Nephron progenitor cell (in vitro differentiated cells): ENCODE measurements at regions not wholly inside any gene's neighbourhood (a gene's known extent, or its start where the extent isn't known, plus 50 kb on each side); places are given as distances from the start of the nearest gene placed in this dataset.

Experiments
- DNase-seq: peaks from one replicate; pipeline ENCODE4 v3.0.0; 2021
- H3K27ac Mint-ChIP-seq: 2 replicates; pipeline ENCODE4 v1.8.0; 2021; ENCODE audit warnings: mild to moderate bottlenecking, moderate library complexity, mixed read lengths
- H3K27me3 Mint-ChIP-seq: 2 replicates; pipeline ENCODE4 v1.8.0; 2021; ENCODE audit warnings: mild to moderate bottlenecking, low read depth, mixed read lengths; ENCODE audit not compliant: poor library complexity
- H3K36me3 Mint-ChIP-seq: 2 replicates; pipeline ENCODE4 v1.8.0; 2021; ENCODE audit warnings: low read depth, mixed read lengths
- H3K4me1 Mint-ChIP-seq: 2 replicates; pipeline ENCODE4 v1.8.0; 2021; ENCODE audit warnings: mixed read lengths
- H3K4me3 Mint-ChIP-seq: 2 replicates; pipeline ENCODE4 v1.8.0; 2021; ENCODE audit warnings: mild to moderate bottlenecking, moderate library complexity, mixed read lengths
- H3K9me3 Mint-ChIP-seq: 2 replicates; pipeline ENCODE4 v1.8.0; 2021; ENCODE audit warnings: mild to moderate bottlenecking, moderate library complexity, mixed read lengths
- CTCF ChIP-seq: fragments of 200-600 bp; sonication (generic); IDR thresholded peaks from 2 replicates; pipeline ENCODE4 v1.5.0; 2021; ENCODE audit warnings: antibody characterized with exemption

- H3K36me3 Mint-ChIP-seq = no peaks in the 10 kb centered on the region
- no peak overlapping the region for H3K4me3 Mint-ChIP-seq
- no peak for TF ChIP-seq CTCF
- DNase-seq = no peak
- peaks cover 10% of the 10 kb centered on the region for H3K4me1 Mint-ChIP-seq
- no peaks in the 10 kb centered on the region for H3K9me3 Mint-ChIP-seq
- H3K27ac Mint-ChIP-seq = no peak overlapping the region
- no peaks in the 10 kb centered on the region for H3K27me3 Mint-ChIP-seq
Observed at GRCh38 chr4:135204311-135204710, 1002.7 kb upstream of the PABPC4L start.

DNA sequence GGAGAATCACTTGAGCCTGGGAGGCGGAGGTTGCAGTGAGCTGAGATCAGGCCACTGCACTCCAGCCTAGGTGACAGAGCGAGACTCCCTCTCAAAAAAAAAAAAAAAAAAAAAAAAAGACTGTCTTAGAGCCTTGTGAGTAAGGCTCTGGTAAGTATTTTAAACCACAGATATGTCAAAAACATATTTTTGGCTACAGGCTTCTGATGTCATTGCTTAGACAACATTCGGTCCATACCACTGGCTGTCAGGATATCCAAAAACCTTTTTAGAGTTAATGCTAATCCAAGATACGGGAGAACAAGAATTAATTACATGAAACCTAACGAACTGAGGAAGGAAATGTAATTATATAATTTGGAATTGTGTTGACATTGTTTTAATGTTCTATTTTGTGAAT lies 999.5 kb upstream of the PABPC4L start:
- H3K4me1 Mint-ChIP-seq = peaks cover 27% of the 10 kb centered on the region
- no peak overlapping the region for H3K4me3 Mint-ChIP-seq
- no peaks in the 10 kb centered on the region for H3K27me3 Mint-ChIP-seq
- H3K27ac Mint-ChIP-seq = no peak overlapping the region
- no peak for TF ChIP-seq CTCF
- no peaks in the 10 kb centered on the region for H3K36me3 Mint-ChIP-seq
- no peak for DNase-seq
- no peaks in the 10 kb centered on the region for H3K9me3 Mint-ChIP-seq

DNA sequence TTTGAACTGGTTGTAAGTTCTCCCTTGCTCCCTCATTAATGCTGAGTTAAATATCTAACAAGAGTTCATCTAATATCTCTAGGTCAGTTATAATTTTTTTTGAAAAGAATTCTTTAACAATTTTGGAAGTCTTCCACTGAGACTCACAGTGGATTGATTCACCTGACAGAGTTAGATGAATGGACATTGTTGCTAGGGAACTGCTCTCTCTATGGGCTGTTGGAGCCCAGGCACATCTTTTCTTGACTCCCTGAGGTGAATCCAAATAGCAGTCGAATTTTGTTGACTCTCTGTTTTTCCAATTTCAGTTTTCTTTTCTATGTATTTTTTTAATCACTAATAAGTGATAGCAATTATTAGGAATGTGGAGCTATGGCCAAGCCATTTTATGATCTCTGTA lies 996.1 kb upstream of the PABPC4L start:
- H3K4me1 Mint-ChIP-seq = peaks cover 18% of the 10 kb centered on the region
- H3K36me3 Mint-ChIP-seq = no peaks in the 10 kb centered on the region
- no peaks in the 10 kb centered on the region for H3K9me3 Mint-ChIP-seq
- TF ChIP-seq CTCF = no peak
- DNase-seq = no peak
- no peak overlapping the region for H3K27ac Mint-ChIP-seq
- no peak overlapping the region for H3K4me3 Mint-ChIP-seq
- H3K27me3 Mint-ChIP-seq = peaks cover 3% of the 10 kb centered on the region

DNA sequence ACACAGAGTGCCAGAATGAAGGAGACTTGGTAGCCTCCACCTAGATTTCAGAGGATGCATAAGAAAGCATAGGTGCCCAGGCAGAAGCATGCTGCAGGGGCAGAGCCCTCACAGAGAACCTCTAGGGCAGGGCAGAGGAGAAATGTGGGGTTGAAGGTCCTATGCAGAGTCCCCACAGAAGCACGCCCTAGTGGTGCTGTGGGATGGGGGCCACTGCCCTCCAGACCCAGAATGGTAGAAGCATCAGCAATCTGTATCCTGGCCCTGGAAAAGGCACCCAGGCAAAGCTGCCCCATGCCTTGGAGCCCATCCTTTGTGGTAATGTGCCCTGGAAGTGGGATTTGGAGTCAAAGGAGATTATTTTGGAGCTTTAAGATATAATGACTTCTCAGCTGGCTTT lies 992.9 kb upstream of the PABPC4L start:
- Mint-ChIP-seq H3K4me1 (peaks cover 18% of the 10 kb centered on the region), H3K27ac (no peak overlapping the region), H3K9me3 (no peaks in the 10 kb centered on the region), H3K4me3 (no peak overlapping the region), H3K27me3 (peaks cover 3% of the 10 kb centered on the region), H3K36me3 (no peaks in the 10 kb centered on the region)
- no peak for TF ChIP-seq CTCF
- DNase-seq = no peak

- H3K9me3 Mint-ChIP-seq = no peaks in the 10 kb centered on the region
- peaks cover 3% of the 10 kb centered on the region for H3K27me3 Mint-ChIP-seq
- no peak overlapping the region for H3K4me3 Mint-ChIP-seq
- no peak overlapping the region for H3K27ac Mint-ChIP-seq
- TF ChIP-seq CTCF = no peak
- DNase-seq = no peak
- no peaks in the 10 kb centered on the region for H3K36me3 Mint-ChIP-seq
- peaks cover 18% of the 10 kb centered on the region for H3K4me1 Mint-ChIP-seq
Observed at GRCh38 chr4:135192751-135193535, 991.4 kb upstream of the PABPC4L start.

DNA sequence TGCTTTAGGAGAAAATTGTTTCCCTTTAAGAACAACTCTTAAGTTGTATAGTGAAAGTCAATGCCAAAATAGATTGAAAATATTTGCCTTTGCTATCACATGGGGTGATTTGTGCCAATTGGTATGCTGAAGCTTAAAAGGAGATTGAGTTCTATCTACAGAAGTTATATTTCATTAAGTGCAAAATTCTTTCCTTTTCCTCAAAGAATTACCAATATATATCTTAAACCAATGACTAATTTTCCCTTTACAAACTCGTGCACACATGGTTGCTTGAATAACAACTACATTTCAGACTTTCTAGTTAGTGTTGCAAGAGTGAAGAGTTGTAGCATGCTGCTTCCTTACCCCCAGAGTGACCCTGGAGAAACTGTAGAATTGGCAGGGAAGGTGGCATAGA lies 990.0 kb upstream of the PABPC4L start:
- Mint-ChIP-seq H3K36me3 (no peaks in the 10 kb centered on the region), H3K27ac (no peak overlapping the region), H3K27me3 (peaks cover 3% of the 10 kb centered on the region), H3K4me3 (no peak overlapping the region), H3K4me1 (peaks cover 7% of the 10 kb centered on the region), H3K9me3 (no peaks in the 10 kb centered on the region)
- DNase-seq = no peak
- TF ChIP-seq CTCF = no peak
